Activated CD4-positive, alpha-beta T cell treated with anti-CD3 and anti-CD28 coated beads for 48 hours (primary cell): ENCODE measurements at regions not wholly inside any gene's neighbourhood (a gene's known extent, or its start where the extent isn't known, plus 50 kb on each side); places are given as distances from the start of the nearest gene placed in this dataset.

Experiments used
- DNase-seq: peaks from one replicate; pipeline ENCODE4 v3.0.0-alpha.2; 2020

DNA sequence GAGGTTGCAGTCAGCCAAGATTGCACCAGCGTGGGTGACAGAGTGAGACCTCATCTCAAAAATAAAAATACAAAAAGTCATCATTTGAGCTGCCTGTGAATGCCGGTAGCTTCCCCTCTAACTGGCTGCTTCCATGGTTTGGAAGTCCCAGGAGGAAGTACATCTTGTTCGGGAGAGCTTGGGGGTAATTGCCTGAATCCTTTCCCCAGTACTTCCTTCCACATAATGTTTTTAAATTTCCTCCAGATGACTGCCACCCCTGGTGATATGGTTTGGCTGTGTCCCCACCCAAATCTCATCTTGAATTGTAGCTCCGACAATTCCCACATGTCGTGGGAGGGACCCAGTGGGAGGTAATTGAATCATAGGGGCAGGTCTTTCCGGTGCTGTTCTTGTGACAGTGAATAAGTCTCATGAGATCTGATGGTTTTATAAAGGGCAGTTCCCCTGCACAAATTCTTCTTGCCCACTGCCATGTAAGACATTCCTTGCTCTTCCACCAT, 87.2 kb downstream of the SPRING1 start:
- no peak for DNase-seq

DNA sequence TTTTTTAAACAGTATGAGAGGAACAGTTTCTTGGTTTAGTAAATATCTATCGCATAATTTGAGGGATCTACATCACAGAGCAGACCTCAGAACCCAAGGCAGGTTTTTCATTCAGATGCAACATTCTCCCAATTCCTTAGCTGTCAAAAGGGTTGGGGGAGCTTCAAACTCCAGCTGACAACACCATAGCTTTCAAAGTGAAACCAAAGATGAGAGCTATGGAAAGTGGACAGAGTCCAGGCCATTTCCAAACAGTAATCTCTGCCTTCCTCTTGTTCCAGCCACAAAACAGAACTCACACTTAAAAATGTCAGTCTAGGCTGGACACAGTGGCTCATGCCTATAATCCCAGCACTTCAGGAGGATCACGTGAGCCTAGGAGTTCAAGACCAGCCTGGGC, 87.8 kb downstream of the SPRING1 start:
- no peak for DNase-seq

DNA sequence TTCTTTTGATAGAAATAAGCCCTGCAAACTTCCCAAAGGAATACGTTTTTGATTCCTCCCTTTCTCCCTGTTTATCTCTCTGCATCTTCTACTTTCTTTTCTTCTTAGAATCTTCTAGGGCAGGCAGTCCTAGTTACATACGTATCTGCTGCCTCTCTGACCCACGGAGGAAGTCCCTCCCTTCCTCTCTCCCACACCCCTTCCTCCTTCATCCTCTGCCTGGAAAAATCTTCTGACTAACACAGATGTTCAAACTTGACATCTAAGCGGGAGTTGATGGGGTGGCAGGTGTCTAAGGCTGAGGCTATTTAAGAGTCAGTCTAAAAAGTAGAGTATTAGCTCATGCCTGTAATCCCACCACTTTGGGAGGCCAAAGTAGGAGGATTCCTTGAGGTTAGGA, 88.6 kb downstream of the MAP1LC3B2 start:
- no peak for DNase-seq

DNA sequence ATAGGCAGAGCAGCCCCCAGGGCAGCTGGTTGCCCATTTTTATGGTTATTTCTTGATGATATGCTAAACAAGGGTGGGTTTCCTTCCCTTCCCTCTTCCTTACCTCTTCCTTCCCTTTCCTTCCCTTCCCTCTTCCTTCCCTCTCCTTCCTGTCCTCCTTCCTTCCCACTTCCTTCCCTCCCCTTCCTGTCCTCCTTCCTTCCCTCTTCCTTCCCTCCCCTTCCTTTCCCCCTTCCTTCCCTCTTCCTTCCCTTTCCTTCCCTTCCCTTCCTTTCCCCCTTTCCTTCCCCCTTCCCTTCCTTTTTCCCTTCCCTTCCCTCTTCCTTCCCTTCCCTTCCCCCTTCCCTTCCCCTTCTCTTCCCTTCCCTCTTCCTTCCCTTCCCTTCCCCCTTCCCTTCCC, 87.7 kb downstream of the MAP1LC3B2 start:
- DNase-seq = no peak

GRCh38 chr12:116644806-116645205, 85.6 kb downstream of the MAP1LC3B2 start:
- no peak for DNase-seq

DNA sequence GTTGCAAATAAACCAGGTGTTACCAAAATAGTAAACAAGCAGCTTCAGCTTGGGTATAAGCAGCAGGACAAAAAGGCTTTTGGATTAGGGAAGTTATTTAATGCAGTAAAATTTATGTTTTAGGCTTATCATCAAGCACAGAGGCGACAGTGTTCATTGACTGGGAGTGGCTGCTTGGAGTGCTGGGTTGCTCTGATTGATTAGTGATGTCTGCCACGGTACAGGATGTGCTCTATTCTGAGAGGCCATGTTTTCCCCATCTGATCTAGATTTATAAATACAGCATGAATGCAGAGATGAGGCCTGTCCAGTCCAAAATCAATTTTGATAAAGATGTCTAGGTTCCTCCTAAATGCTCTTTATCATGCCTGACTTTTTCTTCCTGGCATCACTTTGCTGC, 83.5 kb downstream of the MAP1LC3B2 start:
- DNase-seq = no peak

DNA sequence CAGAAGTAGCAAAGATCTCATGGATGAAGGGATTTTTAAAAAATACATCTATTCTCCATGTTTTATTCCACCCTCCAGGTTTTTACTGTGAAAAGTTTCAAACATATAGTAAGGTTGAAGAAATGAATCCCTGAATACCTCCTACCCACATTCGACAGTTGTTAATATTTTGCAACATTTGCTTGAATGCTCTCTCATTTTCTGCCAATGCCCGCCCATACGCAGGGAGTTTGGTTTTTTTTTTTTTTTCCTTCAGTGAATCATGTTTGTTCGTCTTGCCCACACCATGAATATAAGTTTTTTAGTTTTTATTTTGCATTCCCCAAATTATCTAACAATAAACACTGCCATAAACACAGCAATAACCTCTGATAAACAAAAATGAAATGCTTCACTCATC, 82.9 kb downstream of the MAP1LC3B2 start:
- no peak for DNase-seq

GRCh38 chr12:116640281-116640680, 81.1 kb downstream of the MAP1LC3B2 start:
- DNase-seq = no peak

DNA sequence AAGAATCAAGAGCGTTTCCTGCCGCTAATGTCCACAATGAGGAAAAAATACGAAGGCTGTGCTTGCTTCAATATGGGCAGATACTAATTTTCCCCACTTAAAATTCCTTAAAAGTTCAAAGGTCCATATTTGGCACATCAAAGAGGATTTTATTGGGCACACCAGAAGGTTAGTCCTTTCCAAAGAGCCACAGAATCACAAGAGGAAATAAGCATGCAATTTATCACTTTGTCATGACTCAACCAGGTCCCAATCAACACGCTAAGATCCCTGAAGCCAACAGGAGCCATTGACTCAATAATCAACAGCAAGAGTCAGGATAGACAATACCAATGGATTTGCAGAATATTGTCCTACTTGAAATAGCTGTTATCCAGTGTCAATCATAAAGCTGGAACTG, 80.6 kb downstream of the MAP1LC3B2 start:
- DNase-seq = no peak

DNA sequence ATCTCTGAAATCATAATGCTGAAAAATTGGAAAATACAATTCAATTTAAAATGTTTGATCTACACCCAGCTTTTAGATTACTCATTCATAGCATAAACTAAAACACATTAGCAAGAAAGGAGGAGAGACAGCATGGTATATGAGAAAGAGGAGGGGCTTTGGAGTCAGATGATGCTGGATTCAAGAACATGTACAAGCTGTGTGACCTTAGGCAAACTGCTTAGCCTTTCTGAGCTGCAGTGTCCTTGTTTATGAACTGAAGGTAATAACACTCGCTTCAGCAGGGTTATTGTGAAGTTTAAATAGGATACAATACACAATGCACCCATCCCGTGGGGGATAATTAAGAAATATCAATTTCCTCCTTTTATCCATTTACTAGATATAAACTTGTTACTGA, 79.2 kb downstream of the MAP1LC3B2 start:
- DNase-seq = no peak

DNA sequence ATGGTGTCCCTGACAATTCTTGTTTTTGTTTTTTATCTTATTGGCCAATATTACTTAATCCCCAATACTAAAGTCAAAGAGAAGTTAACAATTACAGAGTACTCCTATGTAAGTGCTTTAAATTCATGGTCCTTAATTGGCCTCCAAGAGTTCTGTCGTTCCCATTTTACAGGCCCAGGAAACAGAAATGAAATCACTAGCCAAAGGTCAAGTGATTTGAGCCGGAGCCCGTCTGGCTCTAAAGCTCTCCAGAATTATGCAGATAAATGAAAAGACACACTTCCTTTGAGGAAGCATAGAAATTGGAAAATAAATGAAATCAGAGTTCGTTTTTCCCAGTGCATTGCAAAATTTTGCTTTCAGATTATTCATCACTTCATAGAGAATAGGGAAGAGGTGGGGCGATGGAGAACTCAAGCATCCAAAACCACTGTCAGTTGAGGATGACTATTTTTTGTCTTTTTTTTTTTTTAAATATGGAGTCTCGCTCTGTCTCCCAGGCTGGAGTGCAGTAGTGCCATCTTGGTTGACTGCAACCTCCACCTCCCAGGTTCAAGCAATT, 78.5 kb downstream of the MAP1LC3B2 start:
- DNase-seq = no peak

GRCh38 chr12:116636608-116637519, 77.7 kb downstream of the MAP1LC3B2 start:
- no peak for DNase-seq

DNA sequence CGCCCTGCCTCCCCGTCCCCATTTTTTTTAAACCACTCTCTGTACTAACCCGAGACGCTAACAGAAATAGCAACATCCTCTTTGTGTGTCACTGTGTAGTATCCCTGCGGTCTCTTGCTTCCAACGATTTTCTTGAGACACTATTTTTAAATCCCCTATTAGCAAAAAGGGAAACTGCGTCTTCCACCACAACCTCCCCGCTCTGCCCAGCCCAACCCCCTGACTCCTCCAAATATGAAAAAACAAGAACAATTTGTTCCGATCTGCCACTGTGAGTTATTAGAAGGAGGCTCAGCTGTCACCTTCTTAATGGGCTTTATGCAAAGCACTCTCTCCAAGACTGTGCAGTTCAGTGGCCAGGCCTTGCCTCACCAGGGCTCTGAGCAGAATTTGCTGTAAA, 76.3 kb downstream of the MAP1LC3B2 start:
- DNase-seq = no peak

GRCh38 chr12:116633476-116633875, 74.3 kb downstream of the MAP1LC3B2 start:
- no peak for DNase-seq

GRCh38 chr12:116631619-116632018, 72.4 kb downstream of the MAP1LC3B2 start:
- no peak for DNase-seq

DNA sequence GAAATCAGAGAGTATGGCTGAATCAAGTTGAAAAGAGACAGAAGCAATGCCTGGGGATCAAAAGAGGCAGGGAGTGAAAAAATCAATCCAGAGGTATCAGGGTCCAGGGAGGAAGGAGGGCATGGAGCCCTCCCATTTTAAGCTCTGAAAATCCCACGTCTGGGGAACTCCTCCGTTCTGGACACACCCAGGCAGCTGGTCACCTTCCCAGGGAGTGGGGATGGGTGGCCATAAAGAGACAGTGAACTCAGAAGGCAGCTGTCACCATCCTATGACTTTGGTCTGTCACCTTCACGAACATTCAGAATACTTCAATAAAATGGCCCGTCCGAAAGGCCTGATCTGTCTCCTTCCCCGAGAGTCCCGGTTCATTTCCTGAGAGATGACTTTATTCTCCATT, 71.6 kb downstream of the MAP1LC3B2 start:
- DNase-seq = no peak

DNA sequence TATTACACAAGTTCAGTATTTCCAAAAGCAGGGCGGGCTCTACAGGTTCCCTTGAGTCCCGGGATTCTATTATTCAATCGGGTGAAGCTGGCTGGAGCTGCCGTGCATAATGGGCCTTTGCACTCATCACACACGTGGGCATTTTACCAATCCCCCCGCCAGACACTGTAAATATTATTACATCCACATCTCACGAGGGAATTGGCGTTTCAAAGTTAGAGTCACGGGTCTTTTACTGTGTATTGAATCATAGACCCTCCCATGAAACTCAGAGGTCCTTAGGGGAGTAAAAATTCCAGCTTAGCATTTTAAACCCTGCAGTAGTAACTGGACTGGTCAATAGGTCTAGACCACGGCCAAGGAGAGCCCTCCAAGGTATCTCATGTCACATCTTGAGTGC, 70.3 kb downstream of the MAP1LC3B2 start:
- DNase-seq = no peak

GRCh38 chr12:116628989-116629388, 69.8 kb downstream of the MAP1LC3B2 start:
- no peak for DNase-seq

GRCh38 chr12:116628450-116628793, 69.2 kb downstream of the MAP1LC3B2 start:
- DNase-seq = no peak
